Smooth muscle cell (in vitro differentiated cells): ENCODE measurements at regions not wholly inside any gene's neighbourhood (a gene's known extent, or its start where the extent isn't known, plus 50 kb on each side); places are given as distances from the start of the nearest gene placed in this dataset.

Experiments
- DNase-seq: peaks from one replicate; lab custom pipeline; 2025; ENCODE audit not compliant: unreplicated experiment; lab: John Stamatoyannopoulos, UW
- H2AFZ ChIP-seq: fragments of 200-600 bp; sonication (generic); 2 replicates; pipeline ENCODE4 v1.6.0; 2016; ENCODE audit warnings: antibody characterized with exemption, low read depth, mild to moderate bottlenecking
- H3F3A ChIP-seq: fragments of 200-600 bp; sonication (generic); 2 replicates; pipeline ENCODE4 v1.6.0; 2017; ENCODE audit warnings: antibody characterized with exemption, low read depth
- H3K27ac ChIP-seq: fragments of 200-600 bp; sonication (generic); 2 replicates; pipeline ENCODE4 v1.5.1; 2016; ENCODE audit warnings: low read depth, mild to moderate bottlenecking
- H3K27me3 ChIP-seq: fragments of 200-600 bp; sonication (generic); 2 replicates; pipeline ENCODE4 v1.6.1; 2016; ENCODE audit warnings: low read depth, mild to moderate bottlenecking
- H3K36me3 ChIP-seq: fragments of 200-600 bp; sonication (generic); 2 replicates; pipeline ENCODE4 v1.5.1; 2016; ENCODE audit warnings: low read depth
- H3K4me1 ChIP-seq: fragments of 200-600 bp; sonication (generic); 2 replicates; pipeline ENCODE4 v1.5.1; 2016; ENCODE audit warnings: low read depth
- H3K4me2 ChIP-seq: fragments of 200-600 bp; sonication (generic); 2 replicates; pipeline ENCODE4 v1.6.0; 2016; ENCODE audit warnings: mild to moderate bottlenecking
- H3K4me3 ChIP-seq: fragments of 200-600 bp; sonication (generic); 2 replicates; pipeline ENCODE4 v1.5.1; 2016; ENCODE audit warnings: mild to moderate bottlenecking
- H3K79me2 ChIP-seq: fragments of 200-600 bp; sonication (generic); 2 replicates; pipeline ENCODE4 v1.6.0; 2016; ENCODE audit warnings: low read depth, mild to moderate bottlenecking
- H3K9ac ChIP-seq: fragments of 200-600 bp; sonication (generic); 2 replicates; pipeline ENCODE4 v1.6.0; 2016; ENCODE audit warnings: low read depth
- H3K9me3 ChIP-seq: fragments of 200-600 bp; sonication (generic); replicated peaks from 2 replicates; pipeline ENCODE4 v1.5.1; 2016; ENCODE audit warnings: low read depth
- H4K20me1 ChIP-seq: fragments of 200-600 bp; sonication (generic); 2 replicates; pipeline ENCODE4 v1.6.0; 2016; ENCODE audit warnings: low read depth
- WGBS: methylation state at CpG from one replicate; pipeline ENCODE4 v1.1.7; 2016; ENCODE audit warnings: low lambda C conversion rate; 5-methylcytosine and 5-hydroxymethylcytosine counted together
- TF ChIP-seq, protein P1 (sequence below): fragments of 200-600 bp; sonication (generic); IDR thresholded peaks from 2 replicates; pipeline ENCODE4 v1.5.1; 2017; ENCODE audit warnings: borderline replicate concordance, mild to moderate bottlenecking, antibody characterized with exemption; ENCODE audit not compliant: insufficient read depth, poor library complexity, severe bottlenecking

DNA sequence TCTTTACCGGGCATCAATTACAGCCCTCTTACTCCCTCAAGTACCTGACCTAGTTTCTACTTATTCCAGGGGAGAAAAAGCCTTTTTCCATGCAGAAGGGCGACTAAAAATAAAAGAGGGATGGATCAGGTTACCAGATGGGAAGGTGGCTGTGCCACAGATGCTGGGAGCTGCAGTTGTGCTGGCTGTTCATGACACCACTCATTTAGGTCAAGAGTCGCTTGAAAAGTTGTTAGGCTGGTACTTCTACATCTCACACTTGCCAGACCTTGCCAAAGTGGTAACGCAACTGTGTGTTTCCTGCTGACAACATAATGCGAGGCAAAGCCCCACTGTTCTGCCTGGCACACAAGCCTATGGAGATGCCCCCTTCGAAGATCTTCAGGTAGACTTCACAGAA is 148.4 kb upstream of the FGF16 start:
- 64% methylated on average over 6 of the region's 6 CpGs for WGBS
- Histone ChIP-seq H3K4me2 (no peak overlapping the region), H3F3A (no peaks in the 10 kb centered on the region), H3K4me1 (no peaks in the 10 kb centered on the region), H3K36me3 (no peaks in the 10 kb centered on the region), H3K79me2 (no peaks in the 10 kb centered on the region), H3K27me3 (no peaks in the 10 kb centered on the region), H2AFZ (no peak overlapping the region), H3K4me3 (no peak overlapping the region), H3K9ac (no peak overlapping the region), H4K20me1 (no peaks in the 10 kb centered on the region), H3K9me3 (no peaks in the 10 kb centered on the region), H3K27ac (no peak overlapping the region)
- no peak for DNase-seq
- TF ChIP-seq, protein P1, sequence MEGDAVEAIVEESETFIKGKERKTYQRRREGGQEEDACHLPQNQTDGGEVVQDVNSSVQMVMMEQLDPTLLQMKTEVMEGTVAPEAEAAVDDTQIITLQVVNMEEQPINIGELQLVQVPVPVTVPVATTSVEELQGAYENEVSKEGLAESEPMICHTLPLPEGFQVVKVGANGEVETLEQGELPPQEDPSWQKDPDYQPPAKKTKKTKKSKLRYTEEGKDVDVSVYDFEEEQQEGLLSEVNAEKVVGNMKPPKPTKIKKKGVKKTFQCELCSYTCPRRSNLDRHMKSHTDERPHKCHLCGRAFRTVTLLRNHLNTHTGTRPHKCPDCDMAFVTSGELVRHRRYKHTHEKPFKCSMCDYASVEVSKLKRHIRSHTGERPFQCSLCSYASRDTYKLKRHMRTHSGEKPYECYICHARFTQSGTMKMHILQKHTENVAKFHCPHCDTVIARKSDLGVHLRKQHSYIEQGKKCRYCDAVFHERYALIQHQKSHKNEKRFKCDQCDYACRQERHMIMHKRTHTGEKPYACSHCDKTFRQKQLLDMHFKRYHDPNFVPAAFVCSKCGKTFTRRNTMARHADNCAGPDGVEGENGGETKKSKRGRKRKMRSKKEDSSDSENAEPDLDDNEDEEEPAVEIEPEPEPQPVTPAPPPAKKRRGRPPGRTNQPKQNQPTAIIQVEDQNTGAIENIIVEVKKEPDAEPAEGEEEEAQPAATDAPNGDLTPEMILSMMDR = no peak

DNA sequence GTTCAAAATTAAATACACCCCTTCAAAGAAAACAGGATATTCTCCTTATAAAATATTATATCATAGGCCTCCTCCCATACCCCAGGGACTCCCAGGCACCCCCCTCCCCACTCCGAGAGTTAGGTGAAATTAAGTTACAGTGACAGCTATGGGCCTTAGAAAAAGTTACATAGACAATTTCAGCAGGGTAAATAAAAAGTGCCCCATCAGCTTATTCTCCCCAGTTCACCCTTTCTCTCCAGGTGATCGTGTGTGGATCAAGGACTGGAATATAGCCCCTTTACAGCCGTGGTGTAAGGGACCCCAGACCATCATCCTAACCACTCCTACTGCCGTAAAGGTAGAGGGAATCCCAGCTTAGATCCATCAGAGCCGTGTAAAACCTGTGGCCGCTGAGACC is 147.6 kb upstream of the FGF16 start:
- Histone ChIP-seq H3K27me3 (no peaks in the 10 kb centered on the region), H3F3A (no peaks in the 10 kb centered on the region), H2AFZ (no peak overlapping the region), H3K79me2 (no peaks in the 10 kb centered on the region), H3K4me1 (no peaks in the 10 kb centered on the region), H3K27ac (no peak overlapping the region), H4K20me1 (no peaks in the 10 kb centered on the region), H3K4me2 (no peak overlapping the region), H3K9ac (no peak overlapping the region), H3K9me3 (no peaks in the 10 kb centered on the region), H3K4me3 (no peak overlapping the region), H3K36me3 (no peaks in the 10 kb centered on the region)
- no peak for DNase-seq
- 78% methylated on average over 6 of the region's 6 CpGs for WGBS
- TF ChIP-seq, protein P1 = no peak

DNA sequence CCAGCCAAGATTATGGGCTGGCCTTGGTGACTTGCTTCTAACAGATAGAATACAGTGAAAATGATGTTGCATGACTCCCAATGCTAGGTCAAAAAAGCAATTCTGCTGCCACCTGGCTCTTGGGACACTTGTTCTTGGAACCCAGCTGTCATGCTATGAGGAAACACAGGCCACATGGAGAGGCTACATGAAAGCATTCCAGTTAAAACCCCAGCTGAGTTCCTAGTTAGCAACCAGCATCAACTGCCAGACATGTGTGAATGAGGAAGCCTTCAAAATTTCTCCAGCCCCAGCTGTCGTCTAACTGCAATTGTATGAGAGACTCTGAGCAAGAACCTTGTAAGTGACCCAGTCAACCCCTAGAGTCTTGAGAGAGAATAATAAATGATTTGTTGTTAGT is 105.2 kb upstream of the FGF16 start:
- Histone ChIP-seq H3K4me2 (no peak overlapping the region), H3K36me3 (no peaks in the 10 kb centered on the region), H3K9ac (no peak overlapping the region), H3K4me3 (no peak overlapping the region), H3K27me3 (no peaks in the 10 kb centered on the region), H4K20me1 (no peaks in the 10 kb centered on the region), H3F3A (no peaks in the 10 kb centered on the region), H2AFZ (no peak overlapping the region), H3K79me2 (no peaks in the 10 kb centered on the region), H3K27ac (no peak overlapping the region), H3K9me3 (no peaks in the 10 kb centered on the region), H3K4me1 (no peaks in the 10 kb centered on the region)
- TF ChIP-seq, protein P1 = no peak
- 28% methylated on average over 1 of the region's 1 CpG for WGBS
- DNase-seq = no peak

DNA sequence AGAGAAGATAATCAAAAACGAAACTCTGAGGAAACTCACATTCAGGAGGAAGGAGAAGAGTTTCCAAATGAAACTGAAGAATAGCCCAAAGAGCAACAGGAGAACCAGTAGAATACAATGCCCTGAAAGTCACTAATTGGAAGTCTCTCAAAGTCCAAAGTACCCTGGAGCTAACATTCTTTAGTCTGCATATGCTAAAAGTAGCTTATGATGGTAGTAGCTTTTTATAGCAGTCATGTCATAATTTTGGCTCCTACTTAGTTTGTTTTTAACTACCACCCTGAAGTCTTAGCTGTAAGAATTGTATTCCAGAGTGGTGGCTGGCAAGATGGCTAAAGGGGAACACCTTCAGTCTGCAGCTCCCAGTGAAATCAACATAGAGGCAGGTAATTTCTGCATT is 100.3 kb upstream of the FGF16 start:
- no peak for DNase-seq
- Histone ChIP-seq H3K79me2 (no peaks in the 10 kb centered on the region), H4K20me1 (no peaks in the 10 kb centered on the region), H3K36me3 (no peaks in the 10 kb centered on the region), H3K27me3 (no peaks in the 10 kb centered on the region), H3K4me1 (no peaks in the 10 kb centered on the region), H3K9me3 (peaks cover 4% of the 10 kb centered on the region), H2AFZ (no peak overlapping the region), H3F3A (no peaks in the 10 kb centered on the region), H3K27ac (no peak overlapping the region), H3K4me2 (no peak overlapping the region), H3K4me3 (no peak overlapping the region), H3K9ac (no peak overlapping the region)
- 75% methylated on average over 1 of the region's 1 CpG for WGBS
- TF ChIP-seq, protein P1 = no peak
